NCI-H226 (cell line): ENCODE measurements at regions not wholly inside any gene's neighbourhood (a gene's known extent, or its start where the extent isn't known, plus 50 kb on each side); places are given as distances from the start of the nearest gene placed in this dataset.
"Not testable (repeated sequence)": the region's sequence is repeated elsewhere in the genome, so short reads cannot be mapped to it uniquely, and the experiment has no call there.

Source experiments
- DNase-seq: peaks from one replicate; pipeline ENCODE4 v3.0.0-alpha.2; 2015

- DNase-seq: no peak
Measured at GRCh38 chr17:68142595-68142994, 105.2 kb upstream of the AMZ2 start.

- no peak for DNase-seq
Measured at GRCh38 chr17:68143425-68143824, 104.4 kb upstream of the AMZ2 start.

GRCh38 chr17:68145088-68145487 is 102.8 kb upstream of the AMZ2 start:
- DNase-seq: no peak

GRCh38 chr17:68148936-68149335 is 98.9 kb upstream of the AMZ2 start:
- DNase-seq: no peak

- DNase-seq: no peak
Measured at GRCh38 chr17:68152161-68152571, 95.7 kb upstream of the AMZ2 start.

GRCh38 chr17:68155692-68156091 is 92.2 kb upstream of the AMZ2 start:
- no peak for DNase-seq

- DNase-seq: no peak
Measured at GRCh38 chr17:68161644-68162428, 86.0 kb upstream of the AMZ2 start.

GRCh38 chr17:68168273-68169164 is 79.3 kb upstream of the AMZ2 start:
- DNase-seq: not testable (repeated sequence)

GRCh38 chr17:68169165-68169821 is 78.5 kb upstream of the AMZ2 start:
- not testable (repeated sequence) for DNase-seq

- DNase-seq: no peak
Measured at GRCh38 chr17:68169840-68170239, 78.0 kb upstream of the AMZ2 start.

- no peak for DNase-seq
Measured at GRCh38 chr17:68170246-68170645, 77.6 kb upstream of the AMZ2 start.

- peak; percentile 38 for DNase-seq
Measured at GRCh38 chr17:68172461-68172954, 75.3 kb upstream of the AMZ2 start.

GRCh38 chr17:68175416-68175815 is 72.4 kb upstream of the AMZ2 start:
- no peak for DNase-seq

- no peak for DNase-seq
Measured at GRCh38 chr17:68175905-68176304, 71.9 kb upstream of the AMZ2 start.

- no peak for DNase-seq
Measured at GRCh38 chr17:68176718-68177117, 71.1 kb upstream of the AMZ2 start.

- no peak for DNase-seq
Measured at GRCh38 chr17:68178831-68179230, 69.0 kb upstream of the AMZ2 start.

- no peak for DNase-seq
Measured at GRCh38 chr17:68179236-68179925, 68.5 kb upstream of the AMZ2 start.

GRCh38 chr17:68179926-68180285 is 67.9 kb upstream of the AMZ2 start:
- no peak for DNase-seq

GRCh38 chr17:68182011-68182306 is 65.9 kb upstream of the AMZ2 start:
- no peak for DNase-seq

GRCh38 chr17:68182940-68183551 is 64.8 kb upstream of the AMZ2 start:
- no peak for DNase-seq

GRCh38 chr17:68184141-68184571 is 63.7 kb upstream of the AMZ2 start:
- DNase-seq: peak; percentile 19

- DNase-seq: no peak
Measured at GRCh38 chr17:68184816-68185436, 62.9 kb upstream of the AMZ2 start.
